ENCODE measurements at regions not wholly inside any gene's neighbourhood (a gene's known extent, or its start where the extent isn't known, plus 50 kb on each side); places are given as distances from the start of the nearest gene placed in this dataset.

GRCh38 chr7:121488111-121488650 is 92.1 kb upstream of the FAM3C start:
- no peak for DNase-seq

DNA sequence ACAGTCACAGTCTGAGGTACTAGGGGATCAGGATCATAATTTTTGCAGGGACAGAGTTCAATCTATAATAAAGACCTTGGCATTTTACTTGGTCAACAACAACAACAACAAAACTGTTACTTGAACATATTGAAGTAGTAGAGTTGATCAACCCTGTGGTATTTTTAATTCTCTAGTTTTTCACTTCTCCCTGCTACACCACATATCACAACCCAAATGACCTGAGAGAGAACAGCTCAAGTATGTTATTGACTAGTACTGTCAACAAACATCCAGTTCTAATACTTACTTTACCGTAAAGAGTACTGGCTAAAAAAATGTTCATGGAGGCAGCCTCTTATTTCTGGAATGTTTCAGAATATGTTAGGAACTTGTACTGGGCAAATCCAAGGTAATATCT is 90.5 kb upstream of the FAM3C start:
- no peak for DNase-seq

- DNase-seq: no peak
These were observed 89.5 kb upstream of the FAM3C start for GRCh38 chr7:121485467-121486243.

DNA sequence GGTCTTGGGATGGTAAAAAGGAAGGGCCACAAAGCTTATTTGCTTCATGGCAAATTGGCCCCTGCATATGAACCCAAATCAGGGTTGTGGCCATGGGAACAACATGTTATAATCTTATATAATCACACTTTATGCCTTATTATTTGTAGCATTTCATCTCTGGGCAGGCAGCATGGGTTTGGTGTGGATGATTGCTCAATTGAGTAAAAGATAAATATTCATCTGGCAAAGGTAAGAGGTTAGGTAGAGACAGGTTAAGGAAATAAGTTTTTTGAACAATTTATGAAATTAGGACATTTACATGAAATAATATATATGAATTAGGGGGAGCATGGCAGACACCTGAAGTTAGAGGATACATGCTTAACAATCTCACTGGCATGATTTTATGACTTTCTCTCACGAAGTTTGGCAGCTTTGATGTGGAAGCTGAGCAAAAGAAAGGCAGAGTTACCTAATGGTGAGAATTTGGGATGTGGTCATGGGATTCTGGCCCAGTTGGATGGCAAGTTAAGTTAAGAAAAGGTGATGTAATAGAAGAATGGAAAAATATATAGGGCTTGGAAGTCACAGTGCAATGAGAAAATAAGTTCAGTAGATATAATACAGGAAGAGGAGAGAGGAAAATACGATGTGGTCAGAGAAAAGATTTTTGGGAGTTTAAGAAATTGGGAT is 88.1 kb upstream of the FAM3C start:
- DNase-seq: no peak

DNA sequence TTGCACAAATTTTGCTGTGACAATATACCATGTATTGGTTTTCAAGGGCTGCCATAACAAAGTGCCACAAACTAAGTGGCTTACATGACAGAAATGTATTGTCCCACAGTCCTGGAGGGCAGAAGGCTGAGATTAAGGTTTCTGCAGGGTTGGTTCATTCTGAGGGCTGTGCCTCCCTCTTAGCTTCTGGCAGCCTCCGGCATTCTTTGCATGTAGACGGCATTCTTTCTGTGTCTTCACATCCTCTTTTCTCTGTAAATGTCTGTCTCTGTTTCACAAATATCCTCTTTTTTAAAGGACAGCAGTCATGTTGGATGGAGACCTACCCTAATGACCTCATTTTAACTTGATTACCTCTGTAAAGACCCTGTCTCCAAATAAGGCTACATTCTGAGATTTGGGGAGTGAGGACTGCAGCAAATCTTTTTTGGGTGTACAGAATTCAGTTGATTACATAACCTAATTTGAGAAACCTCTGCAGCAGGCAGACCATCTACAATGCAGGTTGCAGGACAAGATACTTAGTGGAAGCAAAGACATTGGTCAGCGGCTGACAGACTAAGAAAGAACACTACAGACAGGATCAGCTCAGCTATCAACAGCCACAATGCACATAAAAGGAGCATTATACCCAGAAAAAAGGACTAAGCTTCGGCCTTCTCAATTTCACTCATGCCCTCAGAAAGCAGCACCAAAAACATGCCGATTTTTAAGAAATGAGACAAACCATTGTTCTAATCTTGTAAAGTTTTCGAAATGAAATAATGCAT is 84.6 kb upstream of the FAM3C start:
- DNase-seq: no peak

DNA sequence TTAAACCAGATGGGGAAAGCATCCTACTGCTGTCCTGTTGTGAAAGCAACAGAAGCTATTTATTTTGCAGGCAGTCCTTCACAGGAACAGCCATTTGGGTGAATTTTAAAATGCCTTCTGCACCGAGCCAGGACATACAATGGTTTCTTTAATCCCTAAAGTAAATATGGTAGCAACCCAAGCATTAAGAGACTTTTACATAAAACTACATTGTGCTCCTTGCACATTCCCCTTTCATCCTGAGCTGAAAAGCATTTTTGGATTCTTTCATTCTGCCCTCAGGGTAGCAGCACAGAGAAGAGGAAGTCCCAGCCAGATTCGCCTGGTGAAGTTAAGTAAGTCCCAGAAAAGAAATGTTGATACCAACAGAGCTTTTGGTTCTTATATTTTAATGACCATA is 84.0 kb upstream of the FAM3C start:
- DNase-seq: no peak

GRCh38 chr7:121479466-121479865 is 83.4 kb upstream of the FAM3C start:
- DNase-seq: no peak

DNA sequence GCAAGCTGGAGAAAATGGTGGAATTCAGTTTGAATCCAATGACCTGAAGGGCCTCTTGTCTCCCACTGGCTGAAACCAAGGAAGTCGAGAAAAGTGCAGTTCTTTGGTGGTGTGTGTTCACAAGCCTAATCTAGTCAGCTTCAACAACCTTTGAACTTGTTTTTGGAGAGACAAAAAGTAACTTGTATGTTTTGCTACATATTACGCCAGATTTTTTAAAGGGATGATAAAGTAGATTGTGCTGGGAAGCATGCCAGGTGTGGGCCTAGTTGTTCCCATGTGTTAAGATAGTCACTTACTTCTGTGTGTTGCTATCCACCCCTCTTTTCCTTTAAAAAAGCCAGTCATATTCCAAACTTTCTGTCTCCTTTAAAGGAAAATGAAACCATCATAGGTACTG is 79.7 kb upstream of the FAM3C start:
- DNase-seq: no peak

DNA sequence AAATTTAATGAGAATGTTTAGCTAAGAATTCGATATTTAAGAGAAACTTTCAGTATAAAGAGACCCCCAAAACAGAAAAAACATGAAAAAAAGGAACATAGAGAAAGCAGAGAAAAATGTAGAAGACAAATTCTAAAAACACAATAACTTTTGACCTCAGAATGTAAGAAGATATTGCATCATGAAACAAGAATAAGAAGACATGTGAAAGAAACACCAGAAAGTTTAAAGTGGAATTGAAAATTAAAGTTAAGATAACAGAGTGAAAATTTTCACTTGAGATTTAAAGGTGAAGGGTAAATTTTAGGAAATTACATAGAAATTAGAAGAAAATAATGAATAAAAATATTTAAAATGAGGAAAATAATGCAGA is 78.2 kb upstream of the FAM3C start:
- DNase-seq: no peak

- DNase-seq: no peak
These were observed 77.7 kb upstream of the FAM3C start for GRCh38 chr7:121473645-121474300.

GRCh38 chr7:121466455-121466854 is 70.3 kb upstream of the FAM3C start:
- no peak for DNase-seq

DNA sequence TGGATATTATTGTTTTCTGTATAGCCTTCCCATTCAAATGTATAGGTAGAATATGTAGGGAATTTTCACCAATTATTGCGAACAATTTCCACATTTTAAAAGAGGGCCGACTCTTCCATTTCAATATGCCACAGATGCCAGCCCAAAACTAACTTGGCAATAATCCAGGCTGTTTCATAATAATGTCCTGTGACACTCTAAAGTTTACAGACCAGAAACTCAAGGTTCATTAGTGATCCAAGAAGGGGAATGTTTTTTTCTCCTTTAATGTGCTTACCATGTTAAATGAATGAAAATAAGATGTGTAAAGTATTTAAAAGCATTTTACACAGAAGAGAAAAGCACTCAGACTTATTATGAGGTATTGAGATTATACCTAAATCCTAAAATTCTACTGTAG is 63.0 kb upstream of the FAM3C start:
- DNase-seq: no peak

GRCh38 chr7:121456785-121457359 is 60.8 kb upstream of the FAM3C start:
- no peak for DNase-seq

GRCh38 chr7:121456015-121456414 is 59.9 kb upstream of the FAM3C start:
- no peak for DNase-seq

DNA sequence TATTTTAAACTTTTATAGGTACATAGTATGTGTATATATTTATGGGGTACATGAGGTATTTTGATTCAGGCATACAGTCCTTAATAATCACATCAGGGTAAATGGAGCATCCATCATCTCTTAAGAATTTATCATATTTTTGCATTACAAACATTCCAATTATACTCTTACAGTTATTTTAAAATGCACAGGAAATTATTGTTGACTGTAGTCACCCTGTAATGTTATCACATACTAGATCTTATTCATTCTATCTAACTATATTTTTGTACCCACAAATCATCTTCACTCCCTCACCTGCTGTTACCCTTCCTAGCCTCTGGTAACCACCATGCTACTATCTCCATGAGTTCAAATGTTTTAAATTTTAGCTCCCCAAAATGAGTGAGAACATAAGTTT is 56.3 kb upstream of the FAM3C start:
- no peak for DNase-seq

DNA sequence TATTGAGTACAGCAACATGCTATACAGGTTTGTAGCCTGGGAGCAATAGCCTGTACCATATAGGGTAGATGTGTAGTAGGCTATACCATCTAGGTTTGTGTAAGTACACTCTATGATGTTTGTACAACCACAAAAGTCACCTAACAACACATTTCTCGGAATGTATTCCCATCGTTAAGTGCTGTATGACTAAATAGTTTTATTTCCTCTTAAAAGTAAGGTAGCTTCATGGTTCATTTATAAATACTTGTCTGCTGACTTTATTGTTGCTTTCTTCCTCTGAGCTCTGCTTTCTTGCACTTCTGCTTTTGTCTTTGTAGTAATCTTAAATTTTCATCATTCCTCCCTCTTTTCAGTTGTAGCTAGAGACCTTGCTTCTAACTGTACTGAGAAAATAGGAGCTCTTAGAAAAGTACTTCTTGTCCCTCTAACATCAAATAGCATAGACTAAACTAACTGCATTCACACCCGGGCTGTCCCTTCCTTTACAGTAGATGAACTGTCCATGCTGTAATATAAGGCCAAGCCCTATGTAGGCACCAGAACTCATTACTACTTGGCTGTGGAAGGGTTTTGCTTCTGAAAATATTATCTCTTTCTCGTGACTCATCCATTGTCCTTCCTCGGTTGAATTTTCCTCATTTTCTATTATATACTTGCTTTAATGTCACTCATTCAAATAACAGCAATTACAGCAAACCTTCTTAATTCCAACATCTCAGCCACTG is 55.4 kb upstream of the FAM3C start:
- DNase-seq: no peak

DNA sequence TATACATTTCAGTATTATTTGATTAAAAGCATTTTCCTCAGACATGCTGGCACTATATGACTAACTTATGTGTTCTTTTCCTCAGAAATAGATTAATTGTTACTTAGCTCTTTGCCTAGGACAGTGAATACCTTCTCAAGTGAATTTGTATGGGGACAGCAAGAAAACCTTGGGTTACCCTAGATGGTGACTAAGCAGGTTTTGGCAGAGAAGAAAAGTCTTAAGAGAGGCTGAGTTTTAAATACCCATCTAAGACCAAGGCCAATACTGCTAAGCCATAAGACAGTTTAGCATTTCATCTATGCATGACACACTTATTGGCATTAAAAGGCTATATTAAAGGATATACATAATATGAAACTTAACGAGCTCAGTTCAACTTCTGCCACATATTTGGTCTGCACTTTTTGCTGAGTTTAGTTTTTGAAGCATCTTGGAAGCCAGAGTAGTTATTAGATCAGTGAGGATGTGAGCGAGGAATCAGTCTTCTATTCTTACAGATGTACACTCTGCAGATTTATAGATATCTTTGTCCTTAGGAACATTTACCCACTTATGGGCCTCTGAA is 54.6 kb upstream of the FAM3C start:
- DNase-seq: no peak

- no peak for DNase-seq
These were observed 53.7 kb upstream of the FAM3C start for GRCh38 chr7:121449735-121450240.

- DNase-seq: no peak
These were observed 53.2 kb upstream of the FAM3C start for GRCh38 chr7:121449329-121449728.

DNA sequence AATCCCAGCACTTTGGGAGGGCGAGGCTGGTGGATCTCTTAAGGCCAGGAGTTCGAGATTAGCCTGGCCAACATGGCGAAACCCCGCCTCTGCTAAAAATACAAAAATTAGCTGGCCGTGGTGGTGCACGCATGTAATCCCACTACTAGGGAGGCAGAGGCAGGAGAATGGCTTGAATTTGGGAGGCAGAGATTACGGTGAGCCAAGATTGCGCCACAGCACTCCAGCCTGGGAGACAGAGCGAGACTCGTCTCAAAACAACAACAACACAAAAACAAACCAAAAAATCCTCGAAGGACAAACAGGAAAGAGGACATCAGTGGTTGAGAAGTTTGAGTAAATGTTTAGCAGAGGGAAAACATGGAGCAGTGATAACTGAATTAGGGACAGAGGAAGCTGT is 52.3 kb upstream of the FAM3C start:
- DNase-seq: no peak

DNA sequence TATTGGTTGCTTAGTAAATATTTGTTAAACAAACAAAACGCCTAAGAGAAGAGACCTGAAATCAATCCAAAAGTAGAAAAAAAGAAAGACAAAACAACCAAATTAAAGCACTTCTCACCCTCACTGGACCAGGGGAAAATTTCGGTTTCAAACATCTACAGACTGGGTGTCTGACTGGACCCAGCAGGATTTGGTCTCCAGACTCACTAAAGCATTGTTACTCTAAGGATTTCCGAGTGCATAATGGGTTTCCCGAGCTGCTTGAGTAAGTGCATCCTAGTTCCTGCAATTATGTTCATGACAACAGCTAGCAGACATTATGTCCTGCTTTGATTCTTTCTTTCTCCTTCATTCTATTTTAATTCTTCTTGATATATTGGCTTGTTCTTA is 51.8 kb upstream of the FAM3C start:
- no peak for DNase-seq

Data from amniotic stem cell (primary cell).